HG03521 (cell line): ENCODE measurements at regions not wholly inside any gene's neighbourhood (a gene's known extent, or its start where the extent isn't known, plus 50 kb on each side); places are given as distances from the start of the nearest gene placed in this dataset.
"Not testable (repeated sequence)": the region's sequence is repeated elsewhere in the genome, so short reads cannot be mapped to it uniquely, and the experiment has no call there.

Experiments used
- ATAC-seq: cut with Tn5 transposase; IDR thresholded peaks from one replicate; pipeline ENCODE4 v1.9.1; 2021; ENCODE audit warnings: mild to moderate bottlenecking, moderate library complexity; ENCODE audit not compliant: unreplicated experiment

DNA sequence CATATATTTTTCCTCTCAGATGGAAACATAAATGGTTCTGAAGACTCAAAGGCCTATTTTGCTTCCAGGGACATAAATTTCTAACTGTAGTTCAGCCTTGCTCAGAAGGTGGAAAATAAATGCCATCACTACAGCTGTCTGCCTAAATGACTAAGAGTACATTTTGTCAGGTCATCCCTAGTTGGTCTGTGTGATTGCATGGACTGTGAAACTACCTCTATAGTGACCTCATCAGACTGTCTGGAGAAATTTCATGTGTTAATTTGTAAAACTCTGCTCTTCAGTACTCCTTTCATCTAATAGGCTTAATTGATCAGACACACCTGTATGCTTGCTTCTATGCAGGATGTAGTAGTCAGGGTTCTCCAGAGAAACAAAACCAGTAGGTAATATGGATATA is 886.9 kb downstream of the AMY1C start:
- ATAC-seq, result no peak

DNA sequence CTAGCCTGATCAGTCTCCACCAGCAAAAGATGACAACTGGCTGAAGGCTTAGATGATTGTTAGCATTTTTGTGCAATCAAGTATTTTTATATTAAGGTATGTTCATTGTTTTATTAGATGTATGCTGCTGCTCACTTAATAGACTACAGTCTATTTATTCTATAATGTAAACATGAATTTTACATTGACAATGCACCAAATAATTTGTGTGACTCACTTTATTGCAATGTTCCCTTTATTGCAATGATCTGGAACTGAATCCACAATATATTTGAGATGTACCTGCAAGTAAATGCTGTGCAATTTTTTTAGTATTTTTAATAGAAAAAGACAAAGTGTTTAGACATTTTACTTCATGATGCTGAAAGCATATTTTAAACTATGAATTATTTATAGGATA is 896.5 kb downstream of the AMY1C start:
- ATAC-seq, result no peak

- no peak for ATAC-seq
These were observed 898.6 kb downstream of the AMY1C start for GRCh38 chr1:104648269-104648691.

DNA sequence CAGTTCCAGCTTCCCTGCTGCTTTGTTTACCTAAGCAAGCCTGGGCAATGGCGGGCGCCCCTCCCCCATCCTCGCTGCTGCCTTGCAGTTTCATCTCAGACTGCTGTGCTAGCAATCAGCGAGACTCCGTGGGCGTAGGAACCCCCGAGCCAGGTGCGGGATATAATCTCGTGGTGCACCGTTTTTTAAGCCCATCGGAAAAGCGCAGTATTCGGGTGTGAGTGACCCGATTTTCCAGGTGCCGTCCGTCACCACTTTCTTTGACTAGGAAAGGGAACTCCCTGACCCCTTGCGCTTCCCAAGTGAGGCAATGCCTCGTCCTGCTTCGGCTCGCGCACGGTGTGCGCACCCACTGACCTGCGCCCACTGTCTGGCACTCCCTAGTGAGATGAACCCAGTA is 914.7 kb downstream of the AMY1C start:
- ATAC-seq, result not testable (repeated sequence)

DNA sequence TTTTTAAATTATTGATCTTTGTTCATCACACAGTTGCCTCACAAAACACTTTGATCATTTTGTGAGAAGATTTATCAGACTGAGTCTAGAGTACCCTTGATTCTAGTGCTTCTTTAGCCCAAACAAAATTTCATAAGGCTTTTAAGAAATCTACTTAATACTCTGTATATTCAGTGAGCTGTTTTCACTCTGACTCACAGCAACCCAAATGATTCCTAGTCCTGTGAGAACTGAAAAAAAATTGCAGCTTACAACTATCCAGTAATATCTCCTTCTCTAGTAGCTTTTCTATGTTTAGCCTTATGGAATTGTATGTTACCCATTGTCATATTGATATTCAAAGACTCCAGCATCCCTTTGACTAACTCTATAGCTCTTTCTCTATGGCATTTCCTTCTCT is 915.6 kb downstream of the AMY1C start:
- ATAC-seq, result no peak

GRCh38 chr1:104671684-104672353 is 922.1 kb downstream of the AMY1C start:
- no peak for ATAC-seq

- peak; percentile 48 for ATAC-seq
These were observed 949.7 kb downstream of the AMY1C start for GRCh38 chr1:104699433-104699832.

DNA sequence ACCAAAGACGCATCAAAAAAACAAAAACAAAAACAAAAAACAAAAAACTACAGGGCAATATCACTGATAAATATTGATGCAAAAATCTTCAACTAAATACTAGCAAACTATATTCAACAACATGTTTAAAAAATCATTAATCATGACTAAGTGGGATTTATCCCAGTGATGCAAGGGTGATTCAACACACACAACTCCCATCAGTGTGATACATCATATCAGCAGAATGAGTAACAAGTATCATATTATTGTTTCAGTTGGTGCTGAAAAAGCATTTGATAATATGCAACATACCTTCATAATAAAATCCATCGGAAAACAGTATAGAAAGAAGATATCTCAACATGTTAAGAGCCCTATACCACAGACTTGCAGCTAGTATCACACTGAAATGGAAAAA is 953.0 kb downstream of the AMY1C start:
- no peak for ATAC-seq

- no peak for ATAC-seq
These were observed 957.0 kb downstream of the AMY1C start for GRCh38 chr1:104706631-104707147.

DNA sequence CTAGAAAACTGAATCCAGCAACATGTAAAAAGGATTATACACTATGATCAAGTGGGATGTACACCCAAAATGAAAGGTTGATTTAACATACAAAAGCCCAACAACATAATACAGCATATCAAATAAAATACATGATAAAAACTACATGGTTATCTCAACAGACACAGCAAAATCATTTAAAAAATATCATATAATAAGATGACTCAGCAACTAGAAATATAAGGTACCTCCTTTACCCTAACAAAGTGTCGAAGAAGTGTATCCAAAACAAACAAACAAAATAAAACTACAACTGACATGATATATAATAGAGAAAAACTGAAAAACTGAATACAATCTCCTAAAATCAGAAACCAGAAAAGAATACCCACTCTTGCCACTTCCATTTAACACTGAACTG is 969.1 kb downstream of the AMY1C start:
- no peak for ATAC-seq

DNA sequence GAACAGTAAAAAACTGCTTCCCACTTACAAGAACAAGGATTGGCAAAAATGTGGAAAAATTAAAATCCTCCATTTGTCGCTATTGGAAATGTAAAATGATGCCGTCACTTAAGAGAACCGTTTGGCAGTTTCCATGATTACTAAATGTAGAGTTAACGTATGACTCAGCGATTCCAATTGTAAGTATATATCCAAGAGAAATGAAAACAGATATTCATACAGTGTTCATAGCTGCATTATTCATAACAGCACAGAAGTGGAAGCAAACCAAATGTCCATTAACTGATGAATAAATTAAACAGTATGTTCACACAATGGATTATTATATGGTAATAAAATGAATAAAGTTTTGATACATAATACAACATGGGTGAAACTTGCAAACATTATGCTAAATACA is 971.0 kb downstream of the AMY1C start:
- ATAC-seq, result no peak

- no peak for ATAC-seq
These were observed 977.2 kb downstream of the AMY1C start for GRCh38 chr1:104726917-104727316.

DNA sequence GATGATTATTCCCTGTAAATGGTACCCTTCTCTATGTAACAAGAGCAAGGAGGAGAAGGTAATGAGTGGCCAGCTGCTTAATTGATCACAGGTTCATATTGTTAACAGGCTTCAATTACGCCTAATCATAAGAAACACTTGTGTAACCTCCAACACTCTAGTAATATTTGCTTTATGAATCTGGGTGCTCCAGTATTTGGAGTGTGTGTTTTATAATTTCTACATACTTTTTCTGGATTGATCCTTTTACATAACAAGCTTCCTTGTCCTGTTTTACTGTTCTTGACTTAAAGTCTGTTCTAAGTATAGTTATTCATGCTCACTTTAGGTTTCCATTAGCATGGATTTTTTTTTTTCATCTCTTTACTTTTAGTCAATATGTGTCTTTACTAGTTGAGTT is 984.2 kb downstream of the AMY1C start:
- ATAC-seq, result no peak

DNA sequence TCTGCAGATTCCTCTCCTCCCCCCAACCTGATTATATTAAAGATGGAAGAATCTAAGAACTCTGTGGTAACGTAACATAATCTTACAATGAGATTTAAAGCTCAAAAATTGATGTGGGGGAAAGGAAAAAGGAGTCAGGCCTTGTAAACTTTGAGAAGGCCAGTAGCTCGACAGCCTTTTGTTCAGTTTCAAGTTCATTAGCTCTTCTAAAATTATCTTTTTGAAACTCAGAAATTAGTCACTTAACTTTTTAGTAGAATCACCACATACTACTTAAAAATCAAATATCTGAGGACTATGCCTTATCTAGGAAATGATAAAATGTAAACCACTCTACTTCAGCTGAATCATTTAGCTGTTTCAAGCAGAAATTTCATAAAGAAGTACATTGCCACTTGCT is 996.2 kb downstream of the AMY1C start:
- ATAC-seq, result no peak

DNA sequence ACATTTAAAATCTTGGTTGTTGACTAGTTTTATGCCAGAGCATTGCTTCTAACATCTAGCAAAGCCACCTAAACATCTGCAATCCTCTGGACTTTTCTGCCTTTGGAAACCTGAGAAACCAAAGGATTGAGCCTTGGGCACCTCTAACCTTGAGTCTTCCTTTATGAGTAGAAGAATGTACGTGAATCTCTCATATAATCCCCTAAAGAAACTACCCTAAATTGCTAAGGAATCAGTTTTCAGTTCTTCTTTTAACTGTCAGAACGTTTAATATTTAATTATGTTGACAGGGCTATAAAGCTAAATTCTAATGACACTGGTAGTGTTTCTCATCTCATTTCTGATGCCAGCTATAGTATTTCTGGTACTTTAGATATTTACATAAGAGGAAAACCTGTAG is 997.3 kb downstream of the AMY1C start:
- peak; percentile 47 for ATAC-seq

- peak; percentile 92 for ATAC-seq
These were observed 1010.3 kb downstream of the AMY1C start for GRCh38 chr1:104760017-104760416.

DNA sequence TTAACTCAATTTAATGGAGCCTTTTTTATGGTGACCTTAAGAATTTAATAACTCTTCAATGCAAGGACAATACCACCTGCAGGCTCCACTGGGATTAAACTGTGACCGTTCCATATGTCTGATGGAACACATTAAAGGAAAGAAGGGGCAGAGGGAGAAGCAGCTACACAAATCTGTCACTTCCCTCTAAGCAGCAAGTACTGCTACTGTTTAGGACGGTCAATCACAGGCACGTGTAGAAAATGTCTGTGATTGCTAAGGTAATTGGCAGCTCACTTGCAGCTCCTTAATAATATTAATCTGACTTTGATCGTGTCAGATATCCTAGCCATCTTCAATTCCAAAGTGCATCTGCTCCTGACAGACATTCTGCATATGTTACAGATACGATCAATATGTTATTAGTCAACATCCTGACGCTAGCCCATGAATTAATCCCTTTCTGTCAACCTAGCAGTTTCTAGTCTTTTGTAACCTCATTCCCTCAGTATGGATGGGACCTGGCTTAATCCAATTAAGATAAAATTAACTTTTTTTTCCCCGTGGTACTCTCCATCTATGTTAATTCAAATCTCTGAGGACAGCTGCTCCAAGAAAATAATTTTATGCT is 1012.4 kb downstream of the AMY1C start:
- no peak for ATAC-seq

GRCh38 chr1:104765085-104765484 is 1015.4 kb downstream of the AMY1C start:
- peak; percentile 70 for ATAC-seq

- no peak for ATAC-seq
These were observed 1018.8 kb downstream of the AMY1C start for GRCh38 chr1:104768466-104768865.

GRCh38 chr1:104780470-104781078 is 1030.9 kb downstream of the AMY1C start:
- ATAC-seq, result no peak

DNA sequence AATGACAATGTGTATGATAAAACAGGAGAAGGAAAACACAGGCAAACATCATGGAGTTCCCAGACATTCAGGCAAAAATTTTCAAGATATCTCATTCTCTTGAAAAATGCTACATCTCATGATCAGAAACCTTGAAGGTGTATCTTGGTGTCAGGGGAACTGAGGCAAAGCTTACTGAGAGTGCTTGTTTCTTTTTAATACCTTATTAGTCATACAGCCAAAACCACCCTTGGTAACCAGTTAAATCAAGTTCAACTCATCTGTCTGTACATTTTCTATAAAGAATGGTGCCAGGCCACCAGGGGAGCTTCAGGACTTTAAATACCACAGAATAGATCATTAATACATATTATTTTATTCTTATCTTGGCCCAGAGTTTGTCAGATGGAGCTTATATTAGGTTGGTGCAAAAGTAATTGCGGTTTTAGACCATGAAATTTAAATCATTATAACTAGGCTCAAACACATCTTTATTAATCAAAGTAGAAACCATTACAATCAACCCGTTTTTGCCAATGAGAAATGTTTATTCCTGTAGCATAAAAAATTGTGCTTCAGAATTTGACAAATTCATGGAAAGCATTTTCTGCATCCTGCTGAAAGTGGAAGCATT is 1036.0 kb downstream of the AMY1C start:
- no peak for ATAC-seq
